Small intestine (tissue), 7 donors: ENCODE measurements at regions not wholly inside any gene's neighbourhood (a gene's known extent, or its start where the extent isn't known, plus 50 kb on each side); places are given as distances from the start of the nearest gene placed in this dataset.

Experiments
- DNase-seq, 2 donors: peaks; one replicate each; pipeline versions ENCODE4 v3.0.0 to v3.0.0-alpha.2; 2013
- FAIRE-seq: peaks from 2 replicates; lab custom pipeline; 2012; peaks lifted over from hg19 to GRCh38; lab: Jason Lieb, UNC
- H3K27ac ChIP-seq, 3 donors: one replicate each; pipeline ENCODE4 v1.5.1; 2013; ENCODE audit warnings: low read length in 2 of 3, mild to moderate bottlenecking in 2 of 3, control low read depth in 1 of 3, inconsistent platforms in 1 of 3, low read depth in 1 of 3, moderate library complexity in 1 of 3
- H3K27me3 ChIP-seq, 3 donors: one replicate each; pipeline ENCODE4 v1.6.1; 2013; ENCODE audit warnings: low read length in 3 of 3, inconsistent platforms in 1 of 3; ENCODE audit not compliant: control insufficient read depth in 3 of 3, insufficient read depth in 3 of 3
- H3K36me3 ChIP-seq, 3 donors: one replicate each; pipeline ENCODE4 v1.6.1; 2013; ENCODE audit warnings: low read length in 3 of 3, inconsistent platforms in 1 of 3, low read depth in 1 of 3, mild to moderate bottlenecking in 1 of 3, moderate library complexity in 1 of 3; ENCODE audit not compliant: control insufficient read depth in 3 of 3, insufficient read depth in 2 of 3
- H3K4me1 ChIP-seq, 3 donors: one replicate each; pipeline ENCODE4 v1.6.1; 2013; ENCODE audit warnings: low read length in 2 of 3, inconsistent platforms in 1 of 3, low read depth in 1 of 3, mild to moderate bottlenecking in 1 of 3, moderate library complexity in 1 of 3; ENCODE audit not compliant: control insufficient read depth in 3 of 3, insufficient read depth in 2 of 3
- H3K4me3 ChIP-seq, 3 donors: one replicate each; pipeline ENCODE4 v1.5.1; 2013; ENCODE audit warnings: low read length in 3 of 3, control low read depth in 1 of 3, inconsistent platforms in 1 of 3, low read depth in 1 of 3, mild to moderate bottlenecking in 1 of 3, moderate library complexity in 1 of 3
- H3K9me3 ChIP-seq, 2 donors: one replicate each; pipeline ENCODE4 v1.6.1; 2013; ENCODE audit warnings: low read depth in 1 of 2, low read length in 1 of 2; ENCODE audit not compliant: control insufficient read depth in 2 of 2, insufficient read depth in 1 of 2
- WGBS, 3 donors: extraction: QIAGEN DNeasy Blood & Tissue Kit; methylation state at CpG; one replicate each; pipeline ENCODE4 v1.1.7; 2013; 5-methylcytosine and 5-hydroxymethylcytosine counted together
- donor health status: healthy with polysubstance abuse.
- donor health status: control.
- donor health status: control.
- donor health status: Bipolar disorder and iron deficiency.
- donor health status: healthy.

- H3K9me3 ChIP-seq, result no peaks in the 10 kb centered on the region
- 79 to 92% (median 91%) methylated on average over 2 of the region's 2 CpGs for WGBS, 3 donors
- no peaks in the 10 kb centered on the region for H3K27me3 ChIP-seq
- no peaks in the 10 kb centered on the region for H3K4me1 ChIP-seq
- H3K36me3 ChIP-seq, result no peaks in the 10 kb centered on the region
- no peak overlapping the region for H3K27ac ChIP-seq
- no peak for FAIRE-seq
- no peak overlapping the region for H3K4me3 ChIP-seq
- DNase-seq, result no peak
Measured at GRCh38 chr4:133439830-133440229, 290.7 kb downstream of the PCDH10 start.

- no peak for DNase-seq
- H3K27ac ChIP-seq, result no peak overlapping the region
- H3K36me3 ChIP-seq, result no peaks in the 10 kb centered on the region
- H3K4me1 ChIP-seq, result no peaks in the 10 kb centered on the region
- no peak for FAIRE-seq
- no peak overlapping the region for H3K4me3 ChIP-seq
- WGBS, 3 donors, result 33 to 39% (median 35%) methylated on average over 4 of the region's 4 CpGs
- H3K9me3 ChIP-seq, result no peaks in the 10 kb centered on the region
- H3K27me3 ChIP-seq, result no peaks in the 10 kb centered on the region
Measured at GRCh38 chr4:133424605-133425004, 275.5 kb downstream of the PCDH10 start.

GRCh38 chr4:133403913-133404312, 254.8 kb downstream of the PCDH10 start:
- Histone ChIP-seq H3K9me3 (no peaks in the 10 kb centered on the region), H3K4me1 (no peaks in the 10 kb centered on the region), H3K4me3 (no peak overlapping the region), H3K27me3 (no peaks in the 10 kb centered on the region), H3K27ac (no peak overlapping the region), H3K36me3 (no peaks in the 10 kb centered on the region)
- DNase-seq (no peak), FAIRE-seq (no peak)
- WGBS, 3 donors, result 13 to 32% (median 16%) methylated on average over 2 of the region's 2 CpGs

GRCh38 chr4:133402616-133403015, 253.5 kb downstream of the PCDH10 start:
- Histone ChIP-seq H3K36me3 (no peaks in the 10 kb centered on the region), H3K27ac (no peak overlapping the region), H3K4me1 (no peaks in the 10 kb centered on the region), H3K9me3 (no peaks in the 10 kb centered on the region), H3K4me3 (no peak overlapping the region), H3K27me3 (no peaks in the 10 kb centered on the region)
- FAIRE-seq (no peak), DNase-seq (no peak)
- 46 to 73% (median 46%) methylated on average over 1 of the region's 1 CpG for WGBS, 3 donors

- H3K4me1 ChIP-seq, result no peaks in the 10 kb centered on the region
- H3K27me3 ChIP-seq, result no peaks in the 10 kb centered on the region
- H3K36me3 ChIP-seq, result no peaks in the 10 kb centered on the region
- no peaks in the 10 kb centered on the region for H3K9me3 ChIP-seq
- DNase-seq, result no peak
- H3K27ac ChIP-seq, result no peak overlapping the region
- 63 to 81% (median 70%) methylated on average over 7 of the region's 7 CpGs for WGBS, 3 donors
- no peak for FAIRE-seq
- H3K4me3 ChIP-seq, result no peak overlapping the region
Measured at GRCh38 chr4:133394971-133395627, 246.0 kb downstream of the PCDH10 start.

GRCh38 chr4:133390198-133390855, 241.2 kb downstream of the PCDH10 start:
- H3K4me3 ChIP-seq, result no peak overlapping the region
- H3K27me3 ChIP-seq, result no peaks in the 10 kb centered on the region
- H3K9me3 ChIP-seq, result no peaks in the 10 kb centered on the region
- WGBS, 3 donors, result 76 to 85% (median 78%) methylated on average over 4 of the region's 4 CpGs
- FAIRE-seq (no peak), DNase-seq (no peak)
- no peaks in the 10 kb centered on the region for H3K36me3 ChIP-seq
- H3K4me1 ChIP-seq, result no peaks in the 10 kb centered on the region
- no peak overlapping the region for H3K27ac ChIP-seq

- no peaks in the 10 kb centered on the region for H3K27me3 ChIP-seq
- FAIRE-seq (no peak), DNase-seq (no peak)
- no peaks in the 10 kb centered on the region for H3K9me3 ChIP-seq
- H3K4me1 ChIP-seq, result no peaks in the 10 kb centered on the region
- H3K4me3 ChIP-seq, result no peak overlapping the region
- H3K27ac ChIP-seq, result no peak overlapping the region
- no peaks in the 10 kb centered on the region for H3K36me3 ChIP-seq
- WGBS, 3 donors, result 80 to 87% (median 81%) methylated on average over 3 of the region's 3 CpGs
Measured at GRCh38 chr4:133389029-133389428, 239.9 kb downstream of the PCDH10 start.

- H3K27ac ChIP-seq, result no peak overlapping the region
- H3K27me3 ChIP-seq, result no peaks in the 10 kb centered on the region
- no peaks in the 10 kb centered on the region for H3K36me3 ChIP-seq
- no peak overlapping the region for H3K4me3 ChIP-seq
- no peaks in the 10 kb centered on the region for H3K4me1 ChIP-seq
- DNase-seq (no peak), FAIRE-seq (no peak)
- 89 to 92% (median 91%) methylated on average over 23 of the region's 23 CpGs for WGBS, 3 donors
- H3K9me3 ChIP-seq, result no peaks in the 10 kb centered on the region
Measured at GRCh38 chr4:133385161-133385954, 236.3 kb downstream of the PCDH10 start.
